ENCODE measurements at regions not wholly inside any gene's neighbourhood (a gene's known extent, or its start where the extent isn't known, plus 50 kb on each side); places are given as distances from the start of the nearest gene placed in this dataset.

- no peak for TF ChIP-seq CTCF (IDR thresholded peaks at IDR 0.05)
- no peak for TF ChIP-seq POLR2A (IDR thresholded peaks at IDR 0.05)
These were observed 205.2 kb upstream of the DAB2 start for GRCh38 chr5:39629946-39630345.
